K562 (cell line): ENCODE measurements at regions not wholly inside any gene's neighbourhood (a gene's known extent, or its start where the extent isn't known, plus 50 kb on each side); places are given as distances from the start of the nearest gene placed in this dataset.

Source experiments
- ATAC-seq: fragments of 200-7000 bp; cut with Tn5 transposase; 3 replicates; pipeline ENCODE4 v1.9.1; 2020; ENCODE audit warnings: moderate library complexity
- BruUV-seq: library from RNA; stranded (reverse); fragments of 400-500 nt; replicated peaks from 2 replicates; lab custom pipeline; 2021; lab: Mats Ljungman, UMichigan
- CTCF ChIA-PET: fragments of 300-600 bp; formaldehyde crosslinking; extraction: SDS; loops from one replicate; lab custom pipeline; 2021; ENCODE audit warnings: low intra/inter-chr PET ratio; lab: Yijun Ruan, JAX
- POLR2A ChIA-PET: fragments of 300-600, 350-650 bp; sonication (Branson Sonifier 250); formaldehyde crosslinking; extraction: SDS; loops from one replicate; lab custom pipeline; 2021; ENCODE audit warnings: antibody characterized with exemption, inconsistent platforms; lab: Yijun Ruan, JAX
- DNase-seq, 4 experiments: peaks; one replicate each; pipeline versions ENCODE4 v3.0.0 to v3.0.0-alpha.2; 2011 to 2018; ENCODE audit warnings: low spot score in 3 of 4, mixed read lengths in 3 of 4; ENCODE audit errors: extremely low read depth in 1 of 4
- FAIRE-seq: peaks from 2 replicates; lab custom pipeline; 2011; peaks lifted over from hg19 to GRCh38; lab: Jason Lieb, UNC
- H2AFZ ChIP-seq: 2 replicates; pipeline ENCODE4 v1.6.0; 2011; ENCODE audit warnings: low read depth, low read length, control low read depth, inconsistent platforms
- H3K27ac ChIP-seq: fragments of 200-600 bp; 3 replicates; pipeline ENCODE4 v1.8.0; 2011; ENCODE audit warnings: low read depth, mild to moderate bottlenecking, control low read depth, inconsistent platforms, low read length, moderate library complexity, mixed read lengths; ENCODE audit errors: extremely low read depth
- H3K27me3 ChIP-seq, 2 experiments: fragments of 300-600 bp in 1 of 2; 2 replicates in 1 of 2; 3 replicates in 1 of 2; pipeline versions ENCODE4 v1.6.0 to v1.8.0; 2011; ENCODE audit warnings: inconsistent platforms in 2 of 2, low read length in 2 of 2, mild to moderate bottlenecking in 1 of 2, mixed read lengths in 1 of 2, moderate library complexity in 1 of 2; ENCODE audit not compliant: control insufficient read depth in 2 of 2, insufficient read depth in 2 of 2
- H3K36me3 ChIP-seq: fragments of 300-600 bp; 3 replicates; pipeline ENCODE4 v1.8.0; 2011; ENCODE audit warnings: mild to moderate bottlenecking, low read length, inconsistent platforms; ENCODE audit not compliant: control insufficient read depth, insufficient read depth
- H3K4me1 ChIP-seq, 2 experiments: fragments of 200-600 bp in 1 of 2; replicated peaks in 1 of 2; 2 replicates in 1 of 2; 3 replicates in 1 of 2; pipeline versions ENCODE4 v1.5.1 to v1.8.0; 2011; ENCODE audit warnings: inconsistent platforms in 2 of 2, low read length in 2 of 2, mild to moderate bottlenecking in 1 of 2, mixed read lengths in 1 of 2, moderate library complexity in 1 of 2; ENCODE audit not compliant: control insufficient read depth in 2 of 2, insufficient read depth in 2 of 2
- H3K4me2 ChIP-seq: 2 replicates; pipeline ENCODE4 v1.6.1; 2011; ENCODE audit warnings: low read length, control low read depth, inconsistent platforms, mixed read lengths; ENCODE audit not compliant: insufficient read depth
- H3K4me3 ChIP-seq: fragments of 200-600 bp; sonication (generic), shearing (Covaris generic); 2 replicates; pipeline ENCODE4 v1.5.1; 2016; ENCODE audit warnings: control low read depth, inconsistent platforms
- H3K79me2 ChIP-seq: fragments of 200-600 bp; 3 replicates; pipeline ENCODE4 v1.8.0; 2011; ENCODE audit warnings: low read length, inconsistent platforms; ENCODE audit not compliant: control insufficient read depth, insufficient read depth
- H3K9ac ChIP-seq, 2 experiments: 2 replicates each; pipeline versions ENCODE4 v1.6.0 to v1.6.1; 2011; ENCODE audit warnings: low read depth in 2 of 2, low read length in 2 of 2, control low read depth in 1 of 2, inconsistent platforms in 1 of 2, mild to moderate bottlenecking in 1 of 2, mixed read lengths in 1 of 2; ENCODE audit not compliant: insufficient read depth in 1 of 2
- H3K9me1 ChIP-seq: one replicate; pipeline ENCODE4 v1.6.0; 2011; ENCODE audit warnings: inconsistent platforms, mild to moderate bottlenecking, low read length, moderate library complexity; ENCODE audit not compliant: control insufficient read depth, insufficient read depth
- H3K9me3 ChIP-seq: replicated peaks from 2 replicates; pipeline ENCODE4 v1.5.1; 2011; ENCODE audit warnings: low read depth, low read length, inconsistent platforms; ENCODE audit not compliant: control insufficient read depth, insufficient read depth
- H4K20me1 ChIP-seq: replicated peaks from 2 replicates; pipeline ENCODE4 v1.6.1; 2011; ENCODE audit warnings: low read length, inconsistent platforms, mixed read lengths; ENCODE audit not compliant: control insufficient read depth, insufficient read depth
- ATF1 ChIP-seq, 2 experiments: fragments of 450-650 bp in 1 of 2; IDR thresholded peaks; 2 replicates each; pipeline ENCODE4 v1.6.1; 2016; ENCODE audit warnings: missing compliant biosample characterization in 1 of 2, missing genetic modification characterization in 1 of 2
- CBFA2T3 ChIP-seq: fragments of 450-650 bp; IDR thresholded peaks from 2 replicates; pipeline ENCODE4 v1.6.1; 2017
- CBFB ChIP-seq: sonication (generic); formaldehyde crosslinking; IDR thresholded peaks from 2 replicates; pipeline ENCODE4 v1.4.0; 2020; ENCODE audit warnings: mild to moderate bottlenecking, missing genetic modification reagents
- GATAD2A ChIP-seq: fragments of 450-650 bp; IDR thresholded peaks from 2 replicates; pipeline ENCODE4 v1.6.1; 2017
- HDAC2 ChIP-seq: fragments of 450-650 bp; IDR thresholded peaks from 2 replicates; pipeline ENCODE4 v1.6.1; 2016; ENCODE audit warnings: mild to moderate bottlenecking
- MBD2 ChIP-seq: sonication (generic); IDR thresholded peaks from 2 replicates; pipeline ENCODE4 v1.6.1; 2016; ENCODE audit warnings: low read depth, borderline replicate concordance
- MYNN ChIP-seq, 2 experiments: sonication (generic); formaldehyde crosslinking in 1 of 2; IDR thresholded peaks; 2 replicates each; pipeline versions ENCODE4 v1.5.0 to v1.6.1; 2016 to 2020; ENCODE audit warnings: antibody characterized with exemption in 1 of 2, missing genetic modification reagents in 1 of 2
- NR1H2 ChIP-seq: sonication (generic); formaldehyde crosslinking; IDR thresholded peaks from 2 replicates; pipeline ENCODE4 v1.4.0; 2020; ENCODE audit warnings: mild to moderate bottlenecking, missing genetic modification reagents
- OTX1 ChIP-seq: fragments of 450-650 bp; formaldehyde crosslinking; IDR thresholded peaks from 2 replicates; pipeline ENCODE4 v1.4.0; 2022; ENCODE audit warnings: mild to moderate bottlenecking
- PHTF2 ChIP-seq: fragments of 250-450 bp; sonication (Bioruptor Pico); IDR thresholded peaks from 2 replicates; pipeline ENCODE4 v1.5.0; 2021; ENCODE audit warnings: mild to moderate bottlenecking
- RBM17 ChIP-seq: fragments of 200-400 bp; formaldehyde crosslinking; IDR thresholded peaks from 2 replicates; pipeline ENCODE4 v1.6.1; 2017; ENCODE audit warnings: low read depth, mild to moderate bottlenecking, low read length, borderline replicate concordance
- TCF3 ChIP-seq: sonication (generic); formaldehyde crosslinking; IDR thresholded peaks from 2 replicates; pipeline ENCODE4 v1.4.0; 2020; ENCODE audit warnings: mild to moderate bottlenecking, missing genetic modification reagents
- ZKSCAN1 ChIP-seq: fragments of 150-350 bp; IDR thresholded peaks from 2 replicates; pipeline ENCODE4 v1.6.1; 2016; ENCODE audit warnings: low read depth, low read length
- ZNF586 ChIP-seq: fragments of 450-650 bp; formaldehyde crosslinking; conservative IDR thresholded peaks from 2 replicates; pipeline ENCODE4 v1.4.0; 2020; ENCODE audit warnings: mild to moderate bottlenecking, moderate library complexity
- ZNF644 ChIP-seq: fragments of 200-800 bp; sonication (Bioruptor generic); IDR thresholded peaks from 2 replicates; pipeline ENCODE4 v1.6.1; 2016; ENCODE audit warnings: low read depth, missing genetic modification characterization, missing compliant biosample characterization
- ZNF707 ChIP-seq: fragments of 250-450 bp; sonication (Bioruptor Pico); conservative IDR thresholded peaks from 2 replicates; pipeline ENCODE4 v1.8.0; 2022; ENCODE audit warnings: inconsistent platforms, mild to moderate bottlenecking, moderate library complexity
- ZNF76 ChIP-seq: fragments of 250-450 bp; sonication (Bioruptor Pico); IDR thresholded peaks from 2 replicates; pipeline ENCODE4 v1.4.0; 2020; ENCODE audit warnings: mild to moderate bottlenecking, moderate library complexity, borderline replicate concordance
- in situ Hi-C: fragments of 300-500 bp; cut with MboI; formaldehyde crosslinking; loops from 4 replicates; pipeline ENCODE4 v1.15.0; 2018; ENCODE audit warnings: inconsistent platforms, mixed read lengths
- intact Hi-C: fragments of 100-400 bp; cut with micrococcal nuclease; formaldehyde crosslinking; loops from 2 replicates; pipeline ENCODE4 v1.14.2; 2022
- TF ChIP-seq, protein P1 (sequence below): IDR thresholded peaks from 2 replicates; pipeline ENCODE4 v1.6.1; 2011; ENCODE audit warnings: borderline replicate concordance, low read depth, mild to moderate bottlenecking, moderate library complexity, low read length; ENCODE audit not compliant: insufficient read depth, poor library complexity, severe bottlenecking
- TF ChIP-seq, protein P2 (sequence below): fragments of 450-650 bp; IDR thresholded peaks from 2 replicates; pipeline ENCODE4 v1.6.1; 2016; ENCODE audit warnings: low read depth, mild to moderate bottlenecking, moderate library complexity
- TF ChIP-seq, protein P3 (sequence below): fragments of 450-650 bp; IDR thresholded peaks from 2 replicates; pipeline ENCODE4 v1.6.1; 2018; ENCODE audit not compliant: partially characterized antibody

DNA sequence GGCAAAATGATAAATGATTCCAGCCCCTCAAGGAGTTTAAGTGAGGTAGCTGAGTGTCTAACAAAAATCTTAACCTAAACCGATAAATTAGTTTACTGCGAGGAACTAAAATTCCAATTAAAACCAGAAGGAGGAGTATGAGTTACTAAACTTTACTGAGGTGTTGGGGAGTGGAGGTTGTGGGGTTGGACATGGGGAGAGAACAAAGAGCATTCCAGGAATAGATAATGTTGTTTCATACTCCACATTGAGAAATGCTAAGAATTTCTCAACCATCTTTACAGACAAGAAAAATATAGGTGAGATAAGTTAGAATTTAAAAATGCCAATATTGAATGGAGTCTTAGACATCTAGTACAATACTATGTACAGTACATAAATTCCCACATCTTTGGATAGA is 488.6 kb downstream of the METTL15 start (continued):
- TF ChIP-seq TCF3 (no peak), ZNF76 (CRISPR knock-in tag) (no peak), RBM17 (no peak), MYNN (IDR thresholded peaks at IDR 0.05) (no peak), MYNN (CRISPR knock-in tag; IDR thresholded peaks at IDR 0.05) (no peak), PHTF2 (no peak), NR1H2 (CRISPR knock-in tag) (no peak), ZKSCAN1 (no peak), HDAC2 (no peak), OTX1 (CRISPR knock-in tag) (no peak), GATAD2A (no peak), MBD2 (no peak), CBFA2T3 (no peak)
- TF ChIP-seq, protein P1, sequence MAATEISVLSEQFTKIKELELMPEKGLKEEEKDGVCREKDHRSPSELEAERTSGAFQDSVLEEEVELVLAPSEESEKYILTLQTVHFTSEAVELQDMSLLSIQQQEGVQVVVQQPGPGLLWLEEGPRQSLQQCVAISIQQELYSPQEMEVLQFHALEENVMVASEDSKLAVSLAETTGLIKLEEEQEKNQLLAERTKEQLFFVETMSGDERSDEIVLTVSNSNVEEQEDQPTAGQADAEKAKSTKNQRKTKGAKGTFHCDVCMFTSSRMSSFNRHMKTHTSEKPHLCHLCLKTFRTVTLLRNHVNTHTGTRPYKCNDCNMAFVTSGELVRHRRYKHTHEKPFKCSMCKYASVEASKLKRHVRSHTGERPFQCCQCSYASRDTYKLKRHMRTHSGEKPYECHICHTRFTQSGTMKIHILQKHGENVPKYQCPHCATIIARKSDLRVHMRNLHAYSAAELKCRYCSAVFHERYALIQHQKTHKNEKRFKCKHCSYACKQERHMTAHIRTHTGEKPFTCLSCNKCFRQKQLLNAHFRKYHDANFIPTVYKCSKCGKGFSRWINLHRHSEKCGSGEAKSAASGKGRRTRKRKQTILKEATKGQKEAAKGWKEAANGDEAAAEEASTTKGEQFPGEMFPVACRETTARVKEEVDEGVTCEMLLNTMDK = no peak

DNA sequence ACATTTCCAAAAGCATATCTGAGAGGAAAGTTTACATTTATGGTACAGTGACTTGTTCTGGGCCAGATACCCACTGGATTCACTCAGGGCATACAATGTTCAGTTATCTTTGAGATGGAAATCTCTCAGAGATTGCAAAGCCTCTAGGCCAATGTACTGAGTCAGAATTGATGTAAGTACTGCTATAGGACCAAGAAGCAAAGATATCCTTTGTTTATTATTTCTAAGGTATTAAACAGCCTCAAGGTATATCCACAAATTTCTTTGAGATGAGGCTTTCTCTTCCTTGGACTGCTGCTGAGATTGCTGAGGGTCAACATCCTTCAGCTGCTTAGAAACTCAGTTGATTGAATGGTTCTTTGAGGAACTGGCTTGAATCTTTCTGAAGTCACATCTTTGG is 484.0 kb downstream of the METTL15 start:
- ChIA-PET CTCF (no interaction called here), POLR2A (no interaction called here)
- Histone ChIP-seq H3K79me2 (no peaks in the 10 kb centered on the region), H4K20me1 (no peaks in the 10 kb centered on the region), H3K9me1 (no peaks in the 10 kb centered on the region), H3K9me3 (no peaks in the 10 kb centered on the region), H3K27ac (no peak overlapping the region), H3K9ac (no peak overlapping the region), H3K4me1 (no peaks in the 10 kb centered on the region), H3K4me3 (no peak overlapping the region), H3K4me2 (no peak overlapping the region), H2AFZ (no peak overlapping the region), H3K27me3 (no peaks in the 10 kb centered on the region), H3K36me3 (no peaks in the 10 kb centered on the region)
- no peak for DNase-seq
- intact Hi-C loops (no loop called here), in situ Hi-C loops (no loop called here)
- FAIRE-seq = no peak
- BruUV-seq = no TSS peak
- no peak for ATAC-seq
- TF ChIP-seq ZNF644 (tag) (no peak), CBFB (no peak), ZNF707 (CRISPR knock-in tag) (no peak), ZNF586 (CRISPR knock-in tag) (no peak), ATF1 (CRISPR knock-in tag; IDR thresholded peaks at IDR 0.05) (no peak), ATF1 (tag; IDR thresholded peaks at IDR 0.05) (no peak)
- TF ChIP-seq, protein P2, sequence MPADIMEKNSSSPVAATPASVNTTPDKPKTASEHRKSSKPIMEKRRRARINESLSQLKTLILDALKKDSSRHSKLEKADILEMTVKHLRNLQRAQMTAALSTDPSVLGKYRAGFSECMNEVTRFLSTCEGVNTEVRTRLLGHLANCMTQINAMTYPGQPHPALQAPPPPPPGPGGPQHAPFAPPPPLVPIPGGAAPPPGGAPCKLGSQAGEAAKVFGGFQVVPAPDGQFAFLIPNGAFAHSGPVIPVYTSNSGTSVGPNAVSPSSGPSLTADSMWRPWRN = no peak
- TF ChIP-seq, protein P3, sequence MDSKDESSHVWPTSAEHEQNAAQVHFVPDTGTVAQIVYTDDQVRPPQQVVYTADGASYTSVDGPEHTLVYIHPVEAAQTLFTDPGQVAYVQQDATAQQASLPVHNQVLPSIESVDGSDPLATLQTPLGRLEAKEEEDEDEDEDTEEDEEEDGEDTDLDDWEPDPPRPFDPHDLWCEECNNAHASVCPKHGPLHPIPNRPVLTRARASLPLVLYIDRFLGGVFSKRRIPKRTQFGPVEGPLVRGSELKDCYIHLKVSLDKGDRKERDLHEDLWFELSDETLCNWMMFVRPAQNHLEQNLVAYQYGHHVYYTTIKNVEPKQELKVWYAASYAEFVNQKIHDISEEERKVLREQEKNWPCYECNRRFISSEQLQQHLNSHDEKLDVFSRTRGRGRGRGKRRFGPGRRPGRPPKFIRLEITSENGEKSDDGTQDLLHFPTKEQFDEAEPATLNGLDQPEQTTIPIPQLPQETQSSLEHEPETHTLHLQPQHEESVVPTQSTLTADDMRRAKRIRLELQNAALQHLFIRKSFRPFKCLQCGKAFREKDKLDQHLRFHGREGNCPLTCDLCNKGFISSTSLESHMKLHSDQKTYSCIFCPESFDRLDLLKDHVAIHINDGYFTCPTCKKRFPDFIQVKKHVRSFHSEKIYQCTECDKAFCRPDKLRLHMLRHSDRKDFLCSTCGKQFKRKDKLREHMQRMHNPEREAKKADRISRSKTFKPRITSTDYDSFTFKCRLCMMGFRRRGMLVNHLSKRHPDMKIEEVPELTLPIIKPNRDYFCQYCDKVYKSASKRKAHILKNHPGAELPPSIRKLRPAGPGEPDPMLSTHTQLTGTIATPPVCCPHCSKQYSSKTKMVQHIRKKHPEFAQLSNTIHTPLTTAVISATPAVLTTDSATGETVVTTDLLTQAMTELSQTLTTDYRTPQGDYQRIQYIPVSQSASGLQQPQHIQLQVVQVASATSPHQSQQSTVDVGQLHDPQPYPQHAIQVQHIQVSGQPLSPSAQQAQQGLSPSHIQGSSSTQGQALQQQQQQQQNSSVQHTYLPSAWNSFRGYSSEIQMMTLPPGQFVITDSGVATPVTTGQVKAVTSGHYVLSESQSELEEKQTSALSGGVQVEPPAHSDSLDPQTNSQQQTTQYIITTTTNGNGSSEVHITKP = no peak
